ENCODE measurements at regions not wholly inside any gene's neighbourhood (a gene's known extent, or its start where the extent isn't known, plus 50 kb on each side); places are given as distances from the start of the nearest gene placed in this dataset.

GRCh38 chr7:34249192-34249591 is 343.9 kb downstream of the BMPER start:
- Histone ChIP-seq H3K4me2 (ENCODE audit: low read depth, low read length) (no peak overlapping the region), H2AFZ (replicated peaks; ENCODE audit: low read length, poor library complexity) (no peak overlapping the region), H3K79me1 (ENCODE audit: low read depth in 1 of 2, low read length in 2 of 2) (no peaks in the 10 kb centered on the region), H3K9ac (ENCODE audit: low read depth, low read length) (no peak overlapping the region), H2AK9ac (replicated peaks; ENCODE audit: low read depth, low read length, poor library complexity) (no peak overlapping the region), H2AK5ac (ENCODE audit: low read depth, low read length) (no peak overlapping the region), H4K8ac (ENCODE audit: low read depth in 2 of 2, low read length in 2 of 2) (no peak overlapping the region), H2BK15ac (ENCODE audit: low read depth, low read length) (no peak overlapping the region), H4K91ac (ENCODE audit: insufficient read depth, low read depth, low read length) (no peak overlapping the region), H3K9me3 (ENCODE audit: control insufficient read depth, insufficient read depth, low read length) (no peaks in the 10 kb centered on the region), H3K4me3 (ENCODE audit: insufficient read depth, low read depth, low read length) (no peak overlapping the region), H3K4ac (ENCODE audit: low read depth, low read length) (no peak overlapping the region), H3K36me3 (ENCODE audit: control insufficient read depth, insufficient read depth, low read length) (no peaks in the 10 kb centered on the region), H2BK120ac (ENCODE audit: low read depth, low read length) (no peak overlapping the region), H3K56ac (ENCODE audit: extremely low read depth, insufficient read depth, low read length) (no peak overlapping the region), H3K23ac (ENCODE audit: low read depth, low read length) (no peak overlapping the region), H4K20me1 (ENCODE audit: insufficient read depth, low read length) (no peaks in the 10 kb centered on the region), H3K4me1 (ENCODE audit: control insufficient read depth, insufficient read depth, low read length) (no peaks in the 10 kb centered on the region), H4K5ac (ENCODE audit: low read depth, low read length) (no peak overlapping the region), H3K9me1 (ENCODE audit: insufficient read depth, low read length) (no peaks in the 10 kb centered on the region), H3K14ac (replicated peaks; ENCODE audit: low read depth, low read length) (no peak overlapping the region), H3K18ac (ENCODE audit: low read depth, low read length) (no peak overlapping the region), H3K27ac (ENCODE audit: insufficient read depth, low read length) (no peak overlapping the region), H2BK5ac (ENCODE audit: low read depth, low read length, poor library complexity, severe bottlenecking) (no peak overlapping the region), H3K27me3 (ENCODE audit: control insufficient read depth, insufficient read depth, low read length) (no peaks in the 10 kb centered on the region), H2BK20ac (ENCODE audit: low read depth, low read length) (no peak overlapping the region)
- DNase-seq (no peak), ATAC-seq (ENCODE audit: low read depth) (no peak)
- in situ Hi-C loops (cut with MboI; ENCODE audit: low sequenced_read_pairs) (no loop called here), intact Hi-C loops (cut with micrococcal nuclease) (no loop called here), dilution Hi-C loops (cut with HindIII; ENCODE audit: low sequenced_read_pairs, unreplicated experiment) (no loop called here)
- CTCF ChIA-PET = no interaction called here
- WGBS, 2 experiments (ENCODE audit: extremely low coverage in 2 of 2, insufficient read length in 1 of 2) = no CpG with 5 or more reads among the region's 2 CpGs
- POLR2A ChIA-PET (ENCODE audit: unreplicated experiment) = no interaction called here
- BruUV-seq (replicated peaks) = no TSS peak
- no peak for TF ChIP-seq MAFK (IDR thresholded peaks at IDR 0.05; ENCODE audit: low read depth, low read length)
- TF ChIP-seq POLR2A (IDR thresholded peaks at IDR 0.05; ENCODE audit: low read depth, low read length) = no peak
- no peak for TF ChIP-seq MAZ (IDR thresholded peaks at IDR 0.05; ENCODE audit: borderline replicate concordance, low read depth, low read length)
- TF ChIP-seq SMC3 (IDR thresholded peaks at IDR 0.05; ENCODE audit: low read depth, low read length) = no peak
- TF ChIP-seq MXI1 (IDR thresholded peaks at IDR 0.05; ENCODE audit: borderline replicate concordance, low read depth, low read length) = no peak
- no peak for TF ChIP-seq NFE2L2 (IDR thresholded peaks at IDR 0.05; ENCODE audit: low read depth, low read length)
- TF ChIP-seq USF2 (IDR thresholded peaks at IDR 0.05; ENCODE audit: low read depth, low read length) = no peak
- TF ChIP-seq CHD1 (IDR thresholded peaks at IDR 0.05; ENCODE audit: low read depth, low read length) = no peak
- TF ChIP-seq RAD21 (IDR thresholded peaks at IDR 0.05; ENCODE audit: low read length) = no peak
- no peak for TF ChIP-seq RCOR1 (IDR thresholded peaks at IDR 0.05; ENCODE audit: insufficient replicate concordance, low read length)
- TF ChIP-seq BHLHE40 (IDR thresholded peaks at IDR 0.05; ENCODE audit: low read depth, low read length) = no peak
- no peak for TF ChIP-seq CEBPB (IDR thresholded peaks at IDR 0.05; ENCODE audit: low read depth, low read length)
- TF ChIP-seq RFX5 (IDR thresholded peaks at IDR 0.05; ENCODE audit: low read depth, low read length) = no peak
- TF ChIP-seq, protein P1, sequence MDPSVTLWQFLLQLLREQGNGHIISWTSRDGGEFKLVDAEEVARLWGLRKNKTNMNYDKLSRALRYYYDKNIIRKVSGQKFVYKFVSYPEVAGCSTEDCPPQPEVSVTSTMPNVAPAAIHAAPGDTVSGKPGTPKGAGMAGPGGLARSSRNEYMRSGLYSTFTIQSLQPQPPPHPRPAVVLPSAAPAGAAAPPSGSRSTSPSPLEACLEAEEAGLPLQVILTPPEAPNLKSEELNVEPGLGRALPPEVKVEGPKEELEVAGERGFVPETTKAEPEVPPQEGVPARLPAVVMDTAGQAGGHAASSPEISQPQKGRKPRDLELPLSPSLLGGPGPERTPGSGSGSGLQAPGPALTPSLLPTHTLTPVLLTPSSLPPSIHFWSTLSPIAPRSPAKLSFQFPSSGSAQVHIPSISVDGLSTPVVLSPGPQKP (IDR thresholded peaks at IDR 0.05; ENCODE audit: borderline replicate concordance, low read depth, low read length) = no peak
- TF ChIP-seq FOS (IDR thresholded peaks at IDR 0.05; ENCODE audit: low read depth, low read length) = no peak
- TF ChIP-seq, protein P2, sequence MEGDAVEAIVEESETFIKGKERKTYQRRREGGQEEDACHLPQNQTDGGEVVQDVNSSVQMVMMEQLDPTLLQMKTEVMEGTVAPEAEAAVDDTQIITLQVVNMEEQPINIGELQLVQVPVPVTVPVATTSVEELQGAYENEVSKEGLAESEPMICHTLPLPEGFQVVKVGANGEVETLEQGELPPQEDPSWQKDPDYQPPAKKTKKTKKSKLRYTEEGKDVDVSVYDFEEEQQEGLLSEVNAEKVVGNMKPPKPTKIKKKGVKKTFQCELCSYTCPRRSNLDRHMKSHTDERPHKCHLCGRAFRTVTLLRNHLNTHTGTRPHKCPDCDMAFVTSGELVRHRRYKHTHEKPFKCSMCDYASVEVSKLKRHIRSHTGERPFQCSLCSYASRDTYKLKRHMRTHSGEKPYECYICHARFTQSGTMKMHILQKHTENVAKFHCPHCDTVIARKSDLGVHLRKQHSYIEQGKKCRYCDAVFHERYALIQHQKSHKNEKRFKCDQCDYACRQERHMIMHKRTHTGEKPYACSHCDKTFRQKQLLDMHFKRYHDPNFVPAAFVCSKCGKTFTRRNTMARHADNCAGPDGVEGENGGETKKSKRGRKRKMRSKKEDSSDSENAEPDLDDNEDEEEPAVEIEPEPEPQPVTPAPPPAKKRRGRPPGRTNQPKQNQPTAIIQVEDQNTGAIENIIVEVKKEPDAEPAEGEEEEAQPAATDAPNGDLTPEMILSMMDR (conservative IDR thresholded peaks at IDR 0.05; ENCODE audit: low read depth, low read length) = no peak

All from IMR-90 (cell line).